K562 (cell line): ENCODE measurements at regions not wholly inside any gene's neighbourhood (a gene's known extent, or its start where the extent isn't known, plus 50 kb on each side); places are given as distances from the start of the nearest gene placed in this dataset.

ENCODE experiments used
- ATAC-seq: fragments of 200-7000 bp; cut with Tn5 transposase; 3 replicates; pipeline ENCODE4 v1.9.1; 2020; ENCODE audit warnings: moderate library complexity
- BruUV-seq: library from RNA; stranded (reverse); fragments of 400-500 nt; replicated peaks from 2 replicates; lab custom pipeline; 2021; lab: Mats Ljungman, UMichigan
- CTCF ChIA-PET: fragments of 300-600 bp; formaldehyde crosslinking; extraction: SDS; loops from one replicate; lab custom pipeline; 2021; ENCODE audit warnings: low intra/inter-chr PET ratio; lab: Yijun Ruan, JAX
- POLR2A ChIA-PET: fragments of 300-600, 350-650 bp; sonication (Branson Sonifier 250); formaldehyde crosslinking; extraction: SDS; loops from one replicate; lab custom pipeline; 2021; ENCODE audit warnings: antibody characterized with exemption, inconsistent platforms; lab: Yijun Ruan, JAX
- DNase-seq, 4 experiments: peaks; one replicate each; pipeline versions ENCODE4 v3.0.0 to v3.0.0-alpha.2; 2011 to 2018; ENCODE audit warnings: low spot score in 3 of 4, mixed read lengths in 3 of 4; ENCODE audit errors: extremely low read depth in 1 of 4
- FAIRE-seq: peaks from 2 replicates; lab custom pipeline; 2011; peaks lifted over from hg19 to GRCh38; lab: Jason Lieb, UNC
- H2AFZ ChIP-seq: 2 replicates; pipeline ENCODE4 v1.6.0; 2011; ENCODE audit warnings: low read depth, low read length, control low read depth, inconsistent platforms
- H3K27ac ChIP-seq: fragments of 200-600 bp; 3 replicates; pipeline ENCODE4 v1.8.0; 2011; ENCODE audit warnings: low read depth, mild to moderate bottlenecking, control low read depth, inconsistent platforms, low read length, moderate library complexity, mixed read lengths; ENCODE audit errors: extremely low read depth
- H3K27me3 ChIP-seq, 2 experiments: fragments of 300-600 bp in 1 of 2; 2 replicates in 1 of 2; 3 replicates in 1 of 2; pipeline versions ENCODE4 v1.6.0 to v1.8.0; 2011; ENCODE audit warnings: inconsistent platforms in 2 of 2, low read length in 2 of 2, mild to moderate bottlenecking in 1 of 2, mixed read lengths in 1 of 2, moderate library complexity in 1 of 2; ENCODE audit not compliant: control insufficient read depth in 2 of 2, insufficient read depth in 2 of 2
- H3K36me3 ChIP-seq: fragments of 300-600 bp; 3 replicates; pipeline ENCODE4 v1.8.0; 2011; ENCODE audit warnings: mild to moderate bottlenecking, low read length, inconsistent platforms; ENCODE audit not compliant: control insufficient read depth, insufficient read depth
- H3K4me1 ChIP-seq, 2 experiments: fragments of 200-600 bp in 1 of 2; replicated peaks in 1 of 2; 2 replicates in 1 of 2; 3 replicates in 1 of 2; pipeline versions ENCODE4 v1.5.1 to v1.8.0; 2011; ENCODE audit warnings: inconsistent platforms in 2 of 2, low read length in 2 of 2, mild to moderate bottlenecking in 1 of 2, mixed read lengths in 1 of 2, moderate library complexity in 1 of 2; ENCODE audit not compliant: control insufficient read depth in 2 of 2, insufficient read depth in 2 of 2
- H3K4me2 ChIP-seq: 2 replicates; pipeline ENCODE4 v1.6.1; 2011; ENCODE audit warnings: low read length, control low read depth, inconsistent platforms, mixed read lengths; ENCODE audit not compliant: insufficient read depth
- H3K4me3 ChIP-seq: fragments of 200-600 bp; sonication (generic), shearing (Covaris generic); 2 replicates; pipeline ENCODE4 v1.5.1; 2016; ENCODE audit warnings: control low read depth, inconsistent platforms
- H3K79me2 ChIP-seq: fragments of 200-600 bp; 3 replicates; pipeline ENCODE4 v1.8.0; 2011; ENCODE audit warnings: low read length, inconsistent platforms; ENCODE audit not compliant: control insufficient read depth, insufficient read depth
- H3K9ac ChIP-seq, 2 experiments: 2 replicates each; pipeline versions ENCODE4 v1.6.0 to v1.6.1; 2011; ENCODE audit warnings: low read depth in 2 of 2, low read length in 2 of 2, control low read depth in 1 of 2, inconsistent platforms in 1 of 2, mild to moderate bottlenecking in 1 of 2, mixed read lengths in 1 of 2; ENCODE audit not compliant: insufficient read depth in 1 of 2
- H3K9me1 ChIP-seq: one replicate; pipeline ENCODE4 v1.6.0; 2011; ENCODE audit warnings: inconsistent platforms, mild to moderate bottlenecking, low read length, moderate library complexity; ENCODE audit not compliant: control insufficient read depth, insufficient read depth
- H3K9me3 ChIP-seq: replicated peaks from 2 replicates; pipeline ENCODE4 v1.5.1; 2011; ENCODE audit warnings: low read depth, low read length, inconsistent platforms; ENCODE audit not compliant: control insufficient read depth, insufficient read depth
- H4K20me1 ChIP-seq: replicated peaks from 2 replicates; pipeline ENCODE4 v1.6.1; 2011; ENCODE audit warnings: low read length, inconsistent platforms, mixed read lengths; ENCODE audit not compliant: control insufficient read depth, insufficient read depth
- ELF4 ChIP-seq: fragments of 450-650 bp; formaldehyde crosslinking; IDR thresholded peaks from 2 replicates; pipeline ENCODE4 v1.4.0; 2022; ENCODE audit warnings: missing genetic modification characterization
- PHTF2 ChIP-seq: fragments of 250-450 bp; sonication (Bioruptor Pico); IDR thresholded peaks from 2 replicates; pipeline ENCODE4 v1.5.0; 2021; ENCODE audit warnings: mild to moderate bottlenecking
- SMC3 ChIP-seq: conservative IDR thresholded peaks from 2 replicates; pipeline ENCODE4 v1.6.1; 2011; ENCODE audit warnings: low read depth, low read length, improper control_type of control experiment; ENCODE audit not compliant: insufficient read depth
- TCF3 ChIP-seq: sonication (generic); formaldehyde crosslinking; IDR thresholded peaks from 2 replicates; pipeline ENCODE4 v1.4.0; 2020; ENCODE audit warnings: mild to moderate bottlenecking, missing genetic modification reagents
- ZNF146 ChIP-seq: IDR thresholded peaks from one replicate; pipeline ENCODE4 v1.6.1; 2018; ENCODE audit warnings: missing compliant biosample characterization; ENCODE audit not compliant: unreplicated experiment
- ZSCAN32 ChIP-seq: fragments of 450-650 bp; formaldehyde crosslinking; IDR thresholded peaks from 2 replicates; pipeline ENCODE4 v1.4.0; 2020; ENCODE audit warnings: mild to moderate bottlenecking, moderate library complexity
- WGBS: fragments of 100-300 bp; shearing (Covaris generic); methylation state at CpG from one replicate; pipeline ENCODE4 v1.1.6; 2016; ENCODE audit warnings: low coverage, mixed read lengths; ENCODE audit not compliant: insufficient coverage; ENCODE audit errors: missing lambda C conversion rate; 5-methylcytosine and 5-hydroxymethylcytosine counted together
- in situ Hi-C: fragments of 300-500 bp; cut with MboI; formaldehyde crosslinking; loops from 4 replicates; pipeline ENCODE4 v1.15.0; 2018; ENCODE audit warnings: inconsistent platforms, mixed read lengths
- intact Hi-C: fragments of 100-400 bp; cut with micrococcal nuclease; formaldehyde crosslinking; loops from 2 replicates; pipeline ENCODE4 v1.14.2; 2022
- TF ChIP-seq, protein P1 (sequence below): fragments of 200-400 bp; formaldehyde crosslinking; IDR thresholded peaks from 2 replicates; pipeline ENCODE4 v1.6.1; 2017; ENCODE audit warnings: mild to moderate bottlenecking, low read depth, low read length, moderate library complexity
- TF ChIP-seq, protein P2 (sequence below): fragments of 450-650 bp; IDR thresholded peaks from 2 replicates; pipeline ENCODE4 v1.6.1; 2017; ENCODE audit warnings: antibody characterized with exemption, mild to moderate bottlenecking
- TF ChIP-seq, protein P3 (sequence below): IDR thresholded peaks from 3 replicates; pipeline ENCODE4 v1.6.1; 2011; ENCODE audit warnings: borderline replicate concordance, mild to moderate bottlenecking; ENCODE audit not compliant: insufficient read length, insufficient read depth
- TF ChIP-seq, protein P4 (sequence below): fragments of 250-450 bp; sonication (Bioruptor Pico); IDR thresholded peaks from 2 replicates; pipeline ENCODE4 v1.5.0; 2021; ENCODE audit warnings: mild to moderate bottlenecking, borderline replicate concordance

DNA sequence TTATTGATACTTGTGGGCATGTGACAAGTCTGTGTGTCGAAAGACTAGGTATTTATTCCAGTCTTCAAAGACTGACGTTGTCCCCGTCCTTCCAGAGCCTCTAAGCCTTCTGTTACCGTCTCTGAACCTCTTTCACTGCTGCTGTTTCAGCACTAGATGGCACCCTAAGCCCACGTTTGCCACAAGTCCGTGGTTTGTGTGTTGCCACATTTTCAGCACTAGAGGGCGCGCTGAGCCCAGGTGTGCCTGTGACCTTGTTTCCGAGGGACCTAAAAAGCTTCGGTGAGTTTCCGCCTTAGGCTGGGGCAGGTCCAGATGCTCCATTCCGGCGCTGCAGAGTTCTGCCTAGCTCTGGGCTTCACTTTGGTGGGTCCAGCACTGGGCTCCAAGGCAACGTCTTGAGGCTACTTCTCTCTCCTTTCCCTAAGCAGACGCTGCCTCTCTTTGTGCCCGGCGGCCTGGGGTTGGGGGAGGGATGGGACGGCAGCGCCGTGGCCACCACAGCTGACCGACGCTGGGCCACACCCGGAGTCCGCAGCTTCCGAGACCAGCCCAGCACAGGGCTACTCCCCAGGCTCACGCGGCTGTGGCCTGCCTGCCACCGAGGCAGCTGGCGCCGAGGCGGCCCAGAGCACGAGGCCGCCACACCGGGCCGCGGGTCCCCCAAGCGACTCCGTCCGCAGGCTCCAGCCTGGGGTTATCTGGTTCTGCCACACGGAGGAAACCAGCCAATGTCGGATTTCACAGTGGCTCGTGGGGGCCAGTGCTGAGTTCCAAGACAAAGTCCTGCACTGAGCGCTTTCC lies 520.2 kb downstream of the REEP3 start:
- intact Hi-C loops (loop anchor here (2.0 kb wide), 1 partner anchor 381 kb away; no protein-coding TSS in a partner anchor), in situ Hi-C loops (no loop called here)
- no peaks in the 10 kb centered on the region for H3K27me3 ChIP-seq
- no peaks in the 10 kb centered on the region for H3K9me1 ChIP-seq
- peak overlapping the region; percentile 70 for H2AFZ ChIP-seq
- ChIA-PET CTCF (interaction anchor here (0.7 to 0.9 kb wide), 2 partner anchors 10 to 172 kb away, joined by 3 read pairs; no protein-coding TSS in a partner anchor), POLR2A (no interaction called here)
- BruUV-seq = no TSS peak
- no peaks in the 10 kb centered on the region for H3K9me3 ChIP-seq
- H3K4me3 ChIP-seq = no peak overlapping the region
- peak overlapping the region; percentile 52; the same call in 1 of the 2 replicates for H3K4me2 ChIP-seq
- peak overlapping the region in 1 of 2 experiments; percentile 20; a peak in 1 of 4 replicates for H3K9ac ChIP-seq
- FAIRE-seq (peak; percentile 99), DNase-seq (peak; percentile 76 to 89 (median 80)), ATAC-seq (peak; percentile 97)
- WGBS = 26% methylated on average over 42 of the region's 43 CpGs
- peaks cover 0 to 8% of the 10 kb centered on the region in 2 experiments; a peak in 2 of 5 replicates for H3K4me1 ChIP-seq
- H3K79me2 ChIP-seq = no peaks in the 10 kb centered on the region
- H3K36me3 ChIP-seq = no peaks in the 10 kb centered on the region
- no peak overlapping the region for H3K27ac ChIP-seq
- no peaks in the 10 kb centered on the region for H4K20me1 ChIP-seq
- TF ChIP-seq, protein P1, sequence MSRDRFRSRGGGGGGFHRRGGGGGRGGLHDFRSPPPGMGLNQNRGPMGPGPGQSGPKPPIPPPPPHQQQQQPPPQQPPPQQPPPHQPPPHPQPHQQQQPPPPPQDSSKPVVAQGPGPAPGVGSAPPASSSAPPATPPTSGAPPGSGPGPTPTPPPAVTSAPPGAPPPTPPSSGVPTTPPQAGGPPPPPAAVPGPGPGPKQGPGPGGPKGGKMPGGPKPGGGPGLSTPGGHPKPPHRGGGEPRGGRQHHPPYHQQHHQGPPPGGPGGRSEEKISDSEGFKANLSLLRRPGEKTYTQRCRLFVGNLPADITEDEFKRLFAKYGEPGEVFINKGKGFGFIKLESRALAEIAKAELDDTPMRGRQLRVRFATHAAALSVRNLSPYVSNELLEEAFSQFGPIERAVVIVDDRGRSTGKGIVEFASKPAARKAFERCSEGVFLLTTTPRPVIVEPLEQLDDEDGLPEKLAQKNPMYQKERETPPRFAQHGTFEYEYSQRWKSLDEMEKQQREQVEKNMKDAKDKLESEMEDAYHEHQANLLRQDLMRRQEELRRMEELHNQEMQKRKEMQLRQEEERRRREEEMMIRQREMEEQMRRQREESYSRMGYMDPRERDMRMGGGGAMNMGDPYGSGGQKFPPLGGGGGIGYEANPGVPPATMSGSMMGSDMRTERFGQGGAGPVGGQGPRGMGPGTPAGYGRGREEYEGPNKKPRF = no peak
- TF ChIP-seq, protein P2, sequence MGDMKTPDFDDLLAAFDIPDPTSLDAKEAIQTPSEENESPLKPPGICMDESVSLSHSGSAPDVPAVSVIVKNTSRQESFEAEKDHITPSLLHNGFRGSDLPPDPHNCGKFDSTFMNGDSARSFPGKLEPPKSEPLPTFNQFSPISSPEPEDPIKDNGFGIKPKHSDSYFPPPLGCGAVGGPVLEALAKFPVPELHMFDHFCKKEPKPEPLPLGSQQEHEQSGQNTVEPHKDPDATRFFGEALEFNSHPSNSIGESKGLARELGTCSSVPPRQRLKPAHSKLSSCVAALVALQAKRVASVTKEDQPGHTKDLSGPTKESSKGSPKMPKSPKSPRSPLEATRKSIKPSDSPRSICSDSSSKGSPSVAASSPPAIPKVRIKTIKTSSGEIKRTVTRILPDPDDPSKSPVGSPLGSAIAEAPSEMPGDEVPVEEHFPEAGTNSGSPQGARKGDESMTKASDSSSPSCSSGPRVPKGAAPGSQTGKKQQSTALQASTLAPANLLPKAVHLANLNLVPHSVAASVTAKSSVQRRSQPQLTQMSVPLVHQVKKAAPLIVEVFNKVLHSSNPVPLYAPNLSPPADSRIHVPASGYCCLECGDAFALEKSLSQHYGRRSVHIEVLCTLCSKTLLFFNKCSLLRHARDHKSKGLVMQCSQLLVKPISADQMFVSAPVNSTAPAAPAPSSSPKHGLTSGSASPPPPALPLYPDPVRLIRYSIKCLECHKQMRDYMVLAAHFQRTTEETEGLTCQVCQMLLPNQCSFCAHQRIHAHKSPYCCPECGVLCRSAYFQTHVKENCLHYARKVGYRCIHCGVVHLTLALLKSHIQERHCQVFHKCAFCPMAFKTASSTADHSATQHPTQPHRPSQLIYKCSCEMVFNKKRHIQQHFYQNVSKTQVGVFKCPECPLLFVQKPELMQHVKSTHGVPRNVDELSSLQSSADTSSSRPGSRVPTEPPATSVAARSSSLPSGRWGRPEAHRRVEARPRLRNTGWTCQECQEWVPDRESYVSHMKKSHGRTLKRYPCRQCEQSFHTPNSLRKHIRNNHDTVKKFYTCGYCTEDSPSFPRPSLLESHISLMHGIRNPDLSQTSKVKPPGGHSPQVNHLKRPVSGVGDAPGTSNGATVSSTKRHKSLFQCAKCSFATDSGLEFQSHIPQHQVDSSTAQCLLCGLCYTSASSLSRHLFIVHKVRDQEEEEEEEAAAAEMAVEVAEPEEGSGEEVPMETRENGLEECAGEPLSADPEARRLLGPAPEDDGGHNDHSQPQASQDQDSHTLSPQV = peak; percentile 60
- no peak for TF ChIP-seq ELF4
- no peak for TF ChIP-seq TCF3 (CRISPR knock-in tag)
- TF ChIP-seq, protein P3, sequence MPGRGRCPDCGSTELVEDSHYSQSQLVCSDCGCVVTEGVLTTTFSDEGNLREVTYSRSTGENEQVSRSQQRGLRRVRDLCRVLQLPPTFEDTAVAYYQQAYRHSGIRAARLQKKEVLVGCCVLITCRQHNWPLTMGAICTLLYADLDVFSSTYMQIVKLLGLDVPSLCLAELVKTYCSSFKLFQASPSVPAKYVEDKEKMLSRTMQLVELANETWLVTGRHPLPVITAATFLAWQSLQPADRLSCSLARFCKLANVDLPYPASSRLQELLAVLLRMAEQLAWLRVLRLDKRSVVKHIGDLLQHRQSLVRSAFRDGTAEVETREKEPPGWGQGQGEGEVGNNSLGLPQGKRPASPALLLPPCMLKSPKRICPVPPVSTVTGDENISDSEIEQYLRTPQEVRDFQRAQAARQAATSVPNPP = no peak
- no peak for TF ChIP-seq ZSCAN32
- TF ChIP-seq ZNF146 (CRISPR knock-in tag) = no peak
- TF ChIP-seq, protein P4, sequence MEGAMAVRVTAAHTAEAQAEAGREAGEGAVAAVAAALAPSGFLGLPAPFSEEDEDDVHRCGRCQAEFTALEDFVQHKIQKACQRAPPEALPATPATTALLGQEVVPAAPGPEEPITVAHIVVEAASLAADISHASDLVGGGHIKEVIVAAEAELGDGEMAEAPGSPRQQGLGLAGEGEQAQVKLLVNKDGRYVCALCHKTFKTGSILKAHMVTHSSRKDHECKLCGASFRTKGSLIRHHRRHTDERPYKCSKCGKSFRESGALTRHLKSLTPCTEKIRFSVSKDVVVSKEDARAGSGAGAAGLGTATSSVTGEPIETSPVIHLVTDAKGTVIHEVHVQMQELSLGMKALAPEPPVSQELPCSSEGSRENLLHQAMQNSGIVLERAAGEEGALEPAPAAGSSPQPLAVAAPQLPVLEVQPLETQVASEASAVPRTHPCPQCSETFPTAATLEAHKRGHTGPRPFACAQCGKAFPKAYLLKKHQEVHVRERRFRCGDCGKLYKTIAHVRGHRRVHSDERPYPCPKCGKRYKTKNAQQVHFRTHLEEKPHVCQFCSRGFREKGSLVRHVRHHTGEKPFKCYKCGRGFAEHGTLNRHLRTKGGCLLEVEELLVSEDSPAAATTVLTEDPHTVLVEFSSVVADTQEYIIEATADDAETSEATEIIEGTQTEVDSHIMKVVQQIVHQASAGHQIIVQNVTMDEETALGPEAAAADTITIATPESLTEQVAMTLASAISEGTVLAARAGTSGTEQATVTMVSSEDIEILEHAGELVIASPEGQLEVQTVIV = no peak
- TF ChIP-seq PHTF2 = no peak
- TF ChIP-seq SMC3 = peak; percentile 100
